Kidney (tissue), 13 donors: ENCODE measurements at regions not wholly inside any gene's neighbourhood (a gene's known extent, or its start where the extent isn't known, plus 50 kb on each side); places are given as distances from the start of the nearest gene placed in this dataset.

ENCODE experiments used
- DNase-seq, 5 donors: peaks; one replicate each; pipeline ENCODE4 v3.0.0-alpha.2; 2013 to 2020
- FAIRE-seq: peaks from 2 replicates; lab custom pipeline; 2012; peaks lifted over from hg19 to GRCh38; lab: Jason Lieb, UNC
- H3K27ac ChIP-seq, 2 donors: one replicate each; pipeline ENCODE4 v1.7.0; 2013; ENCODE audit warnings: low read depth in 2 of 2, low read length in 2 of 2, inconsistent platforms in 1 of 2
- H3K27me3 ChIP-seq: one replicate; pipeline ENCODE4 v1.7.1; 2013; ENCODE audit warnings: low read length, inconsistent platforms; ENCODE audit not compliant: control insufficient read depth, insufficient read depth
- H3K36me3 ChIP-seq, 3 donors: one replicate each; pipeline versions ENCODE4 v1.7.0 to v1.7.1; 2013; ENCODE audit warnings: low read length in 3 of 3, control low read depth in 1 of 3, inconsistent platforms in 1 of 3; ENCODE audit not compliant: insufficient read depth in 3 of 3, control insufficient read depth in 2 of 3
- H3K4me1 ChIP-seq, 3 donors: one replicate each; pipeline versions ENCODE4 v1.7.0 to v1.7.1; 2013; ENCODE audit warnings: low read length in 3 of 3, inconsistent platforms in 1 of 3, low read depth in 1 of 3; ENCODE audit not compliant: control insufficient read depth in 2 of 3, insufficient read depth in 2 of 3
- H3K4me3 ChIP-seq, 3 donors: one replicate each; pipeline versions ENCODE4 v1.7.0 to v1.8.1; 2013; ENCODE audit warnings: low read length in 3 of 3, control low read depth in 1 of 3, inconsistent platforms in 1 of 3
- H3K9ac ChIP-seq, 3 donors: one replicate each; pipeline versions ENCODE4 v1.7.0 to v1.7.1; 2013; ENCODE audit warnings: low read length in 3 of 3, control low read depth in 1 of 3, inconsistent platforms in 1 of 3
- H3K9me3 ChIP-seq, 3 donors: one replicate each; pipeline versions ENCODE4 v1.7.0 to v1.7.1; 2013; ENCODE audit warnings: low read length in 3 of 3, control low read depth in 1 of 3, inconsistent platforms in 1 of 3; ENCODE audit not compliant: control insufficient read depth in 2 of 3, insufficient read depth in 1 of 3
- intact Hi-C: fragments of 100-400 bp; cut with DNase I; formaldehyde crosslinking; loops from one replicate; pipeline ENCODE4 v1.11.1; 2022
- TF ChIP-seq, protein P1 (sequence below): IDR thresholded peaks from 3 replicates; pipeline ENCODE4 v1.5.1; 2012; ENCODE audit warnings: mild to moderate bottlenecking, moderate library complexity, borderline replicate concordance; ENCODE audit not compliant: insufficient read depth; ENCODE audit errors: extremely low read depth
- donor health status: control.
- donor health status: control.
- donor health status: control.
- donor health status: control.
- donor health status: control.
- donor health status: DM: yes; HTN: yes; CAD: no.
- donor health status: Normal renal cell carcinoma (clear cell type).

DNA sequence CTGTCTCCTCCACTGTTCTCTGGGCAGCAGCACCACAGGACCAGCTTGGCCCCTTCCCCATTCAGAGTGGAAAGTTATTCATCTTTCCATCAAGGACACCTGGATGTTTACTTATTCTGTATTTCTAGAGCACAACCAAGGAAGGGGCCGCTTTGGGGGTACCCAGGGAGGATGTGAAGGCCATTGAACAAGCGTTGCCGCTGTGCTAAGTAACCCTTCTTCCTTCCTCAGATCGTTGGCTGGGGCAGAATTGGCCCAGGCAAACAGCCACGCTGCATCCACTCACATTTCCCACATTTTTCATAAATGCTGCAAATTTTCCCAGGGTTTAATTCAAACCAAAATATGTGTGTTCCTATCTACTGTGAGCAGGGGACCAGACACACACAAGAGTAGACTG is 76.2 kb upstream of the NPAS2 start:
- intact Hi-C loops, result no loop called here
- Histone ChIP-seq H3K27me3 (no peaks in the 10 kb centered on the region), H3K4me1 (peaks cover 0 to 7% (median 5%) of the 10 kb centered on the region in 3 donors), H3K36me3 (no peaks in the 10 kb centered on the region), H3K27ac (no peak overlapping the region), H3K4me3 (no peak overlapping the region), H3K9ac (no peak overlapping the region), H3K9me3 (no peaks in the 10 kb centered on the region)
- no peak for FAIRE-seq
- DNase-seq, result no peak
- TF ChIP-seq, protein P1, sequence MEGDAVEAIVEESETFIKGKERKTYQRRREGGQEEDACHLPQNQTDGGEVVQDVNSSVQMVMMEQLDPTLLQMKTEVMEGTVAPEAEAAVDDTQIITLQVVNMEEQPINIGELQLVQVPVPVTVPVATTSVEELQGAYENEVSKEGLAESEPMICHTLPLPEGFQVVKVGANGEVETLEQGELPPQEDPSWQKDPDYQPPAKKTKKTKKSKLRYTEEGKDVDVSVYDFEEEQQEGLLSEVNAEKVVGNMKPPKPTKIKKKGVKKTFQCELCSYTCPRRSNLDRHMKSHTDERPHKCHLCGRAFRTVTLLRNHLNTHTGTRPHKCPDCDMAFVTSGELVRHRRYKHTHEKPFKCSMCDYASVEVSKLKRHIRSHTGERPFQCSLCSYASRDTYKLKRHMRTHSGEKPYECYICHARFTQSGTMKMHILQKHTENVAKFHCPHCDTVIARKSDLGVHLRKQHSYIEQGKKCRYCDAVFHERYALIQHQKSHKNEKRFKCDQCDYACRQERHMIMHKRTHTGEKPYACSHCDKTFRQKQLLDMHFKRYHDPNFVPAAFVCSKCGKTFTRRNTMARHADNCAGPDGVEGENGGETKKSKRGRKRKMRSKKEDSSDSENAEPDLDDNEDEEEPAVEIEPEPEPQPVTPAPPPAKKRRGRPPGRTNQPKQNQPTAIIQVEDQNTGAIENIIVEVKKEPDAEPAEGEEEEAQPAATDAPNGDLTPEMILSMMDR, result no peak

DNA sequence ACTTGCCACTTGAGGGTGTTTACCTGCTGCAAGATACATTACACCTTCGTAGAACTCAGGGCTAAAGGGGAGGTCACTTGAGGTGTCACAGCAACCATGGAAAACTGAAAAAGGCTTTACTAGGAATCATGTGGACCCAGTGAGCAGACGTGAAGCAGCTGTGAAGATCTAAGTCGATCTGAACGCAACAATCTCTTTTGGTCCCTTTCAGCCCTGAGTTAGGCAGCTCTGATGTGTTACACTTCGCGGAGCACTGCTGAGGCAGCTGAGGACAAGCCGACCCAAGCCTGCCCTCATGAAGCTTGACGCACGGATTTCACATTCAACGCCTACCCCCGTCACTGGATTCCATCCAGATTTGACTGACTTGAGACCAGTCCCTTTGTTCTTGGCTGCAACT is 75.8 kb upstream of the NPAS2 start:
- Histone ChIP-seq H3K36me3 (no peaks in the 10 kb centered on the region), H3K9me3 (no peaks in the 10 kb centered on the region), H3K4me3 (no peak overlapping the region), H3K27ac (no peak overlapping the region), H3K4me1 (peaks cover 0 to 7% (median 5%) of the 10 kb centered on the region in 3 donors), H3K27me3 (no peaks in the 10 kb centered on the region), H3K9ac (no peak overlapping the region)
- FAIRE-seq (no peak), DNase-seq (no peak)
- TF ChIP-seq, protein P1, result no peak
- intact Hi-C loops, result no loop called here

DNA sequence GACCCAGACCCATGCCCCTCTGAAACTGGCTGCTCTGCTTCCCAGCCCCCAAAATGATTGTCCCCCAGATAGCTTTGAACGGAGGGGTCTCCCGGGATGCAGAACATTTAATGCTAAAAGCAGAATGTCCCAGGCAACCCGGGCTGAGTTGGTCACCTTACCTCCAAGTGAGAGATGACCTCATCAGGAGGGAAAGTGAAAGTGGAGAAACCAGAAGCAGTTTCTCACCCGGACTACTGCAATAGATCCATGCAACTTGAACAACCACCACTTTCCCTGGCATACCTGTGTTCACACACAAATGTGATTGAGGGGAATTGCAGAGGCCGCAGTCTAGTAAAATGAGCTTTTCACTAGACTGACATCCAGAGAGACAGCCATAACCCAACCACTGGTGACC is 75.3 kb upstream of the NPAS2 start:
- TF ChIP-seq, protein P1, result no peak
- DNase-seq (no peak), FAIRE-seq (no peak)
- Histone ChIP-seq H3K4me3 (no peak overlapping the region), H3K36me3 (no peaks in the 10 kb centered on the region), H3K27me3 (no peaks in the 10 kb centered on the region), H3K27ac (no peak overlapping the region), H3K9me3 (no peaks in the 10 kb centered on the region), H3K9ac (no peak overlapping the region), H3K4me1 (peaks cover 0 to 7% (median 5%) of the 10 kb centered on the region in 3 donors)
- intact Hi-C loops, result no loop called here

DNA sequence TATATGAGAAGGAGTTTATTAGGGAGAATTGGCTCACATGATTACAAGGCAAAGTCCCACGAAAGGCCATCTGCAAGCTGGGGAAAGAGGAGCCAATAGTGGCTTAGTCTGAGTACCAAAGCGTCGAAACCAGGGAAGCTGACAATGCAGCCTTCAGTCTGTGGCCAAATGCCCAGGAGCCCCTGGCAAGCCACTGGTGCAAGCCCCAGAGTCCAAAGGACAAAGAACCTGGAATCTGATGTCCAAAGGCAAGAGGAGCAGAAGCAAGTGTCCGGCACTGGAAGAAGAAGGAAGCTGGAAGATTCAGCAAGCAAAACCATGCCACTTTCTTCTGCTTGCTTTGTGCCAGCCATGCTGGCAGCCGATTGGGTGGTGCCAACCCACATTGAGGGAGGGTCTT is 74.3 kb upstream of the NPAS2 start:
- H3K9ac ChIP-seq, result no peak overlapping the region
- TF ChIP-seq, protein P1, result no peak
- intact Hi-C loops, result no loop called here
- H3K4me1 ChIP-seq, result peaks cover 0 to 7% (median 5%) of the 10 kb centered on the region in 3 donors
- DNase-seq (no peak), FAIRE-seq (no peak)
- no peak overlapping the region for H3K4me3 ChIP-seq
- no peaks in the 10 kb centered on the region for H3K9me3 ChIP-seq
- H3K36me3 ChIP-seq, result no peaks in the 10 kb centered on the region
- H3K27ac ChIP-seq, result no peak overlapping the region
- H3K27me3 ChIP-seq, result no peaks in the 10 kb centered on the region
